NB4 (cell line): ENCODE measurements at regions not wholly inside any gene's neighbourhood (a gene's known extent, or its start where the extent isn't known, plus 50 kb on each side); places are given as distances from the start of the nearest gene placed in this dataset.

Experiments used
- CTCF ChIP-seq: IDR thresholded peaks from one replicate; pipeline ENCODE4 v1.5.1; 2012; ENCODE audit warnings: low read depth, low read length
- POLR2A ChIP-seq: IDR thresholded peaks from 2 replicates; pipeline ENCODE4 v1.6.1; 2011; ENCODE audit warnings: mild to moderate bottlenecking; ENCODE audit not compliant: insufficient read length; ENCODE audit errors: extremely low read depth
- TF ChIP-seq, protein P1 (sequence below): IDR thresholded peaks from 2 replicates; pipeline ENCODE4 v1.6.1; 2011; ENCODE audit warnings: low read depth, low read length

DNA sequence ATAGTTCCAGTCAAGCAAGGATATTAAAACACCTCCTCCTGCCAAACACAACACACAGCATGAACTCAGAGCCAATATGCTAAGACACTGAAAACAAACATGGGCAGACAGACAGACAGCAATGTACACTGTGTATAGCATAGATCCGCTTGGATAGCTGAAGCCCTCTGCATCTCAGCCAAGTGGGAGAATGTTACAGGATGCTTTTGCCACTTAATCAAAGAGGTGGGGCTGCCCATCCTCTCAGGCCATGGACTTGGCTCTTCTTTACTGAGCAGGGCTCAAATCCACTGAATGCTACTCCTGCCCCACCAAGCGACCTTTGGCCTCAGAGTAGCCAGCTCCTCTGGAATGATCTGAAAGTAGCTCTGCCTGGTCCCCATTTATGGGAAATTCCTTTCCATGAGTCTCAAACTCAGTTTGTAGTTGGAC lies 64.7 kb upstream of the NGF start:
- TF ChIP-seq POLR2A (no peak), CTCF (no peak)
- TF ChIP-seq, protein P1, sequence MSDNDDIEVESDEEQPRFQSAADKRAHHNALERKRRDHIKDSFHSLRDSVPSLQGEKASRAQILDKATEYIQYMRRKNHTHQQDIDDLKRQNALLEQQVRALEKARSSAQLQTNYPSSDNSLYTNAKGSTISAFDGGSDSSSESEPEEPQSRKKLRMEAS: no peak
